GM21717 (cell line): ENCODE measurements at regions not wholly inside any gene's neighbourhood (a gene's known extent, or its start where the extent isn't known, plus 50 kb on each side); places are given as distances from the start of the nearest gene placed in this dataset.
A peak's percentile ranks its signal among the peaks of the same experiment; 100 is the strongest.

ENCODE experiments used
- ATAC-seq: cut with Tn5 transposase; IDR thresholded peaks from one replicate; pipeline ENCODE4 v1.9.1; 2021; ENCODE audit warnings: mild to moderate bottlenecking, moderate library complexity; ENCODE audit not compliant: unreplicated experiment

DNA sequence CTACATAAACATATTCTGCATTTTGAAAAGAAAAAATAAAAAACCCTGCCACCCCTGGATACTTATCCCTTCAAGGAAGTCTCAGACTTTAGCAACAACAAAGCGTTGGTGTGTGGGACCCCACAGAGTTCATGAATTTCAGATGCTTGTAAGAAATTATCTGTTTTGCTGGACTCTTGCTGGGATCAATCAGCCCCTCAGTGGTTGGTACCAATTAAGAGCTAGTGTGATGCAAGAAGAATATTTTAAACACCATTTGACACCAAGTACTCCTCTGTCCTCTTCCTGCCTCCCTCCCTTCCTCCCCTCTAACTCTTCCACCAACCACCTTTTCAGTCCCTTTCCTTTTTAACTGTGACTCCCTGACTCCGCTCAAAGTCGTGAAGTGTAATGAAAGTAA lies 51.5 kb downstream of the SST start:
- ATAC-seq = no peak

DNA sequence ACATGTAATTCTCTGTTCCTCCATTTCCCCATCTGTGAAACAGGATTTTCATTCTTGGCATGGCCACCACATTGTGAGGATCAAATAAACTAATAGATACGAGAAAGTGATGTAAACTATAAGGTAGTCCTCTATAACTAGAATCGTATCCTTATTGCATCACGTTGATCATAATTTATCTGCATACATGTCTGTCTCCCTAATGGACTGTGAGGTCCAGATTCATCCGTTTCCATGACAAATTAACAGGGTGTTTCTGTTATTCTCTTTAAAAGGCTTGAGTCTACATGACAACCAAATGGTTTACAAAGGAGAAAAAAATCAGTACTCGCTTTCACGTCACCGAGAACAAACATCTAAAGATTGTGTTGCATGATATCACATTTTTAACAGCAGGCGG lies 53.0 kb downstream of the SST start:
- no peak for ATAC-seq

DNA sequence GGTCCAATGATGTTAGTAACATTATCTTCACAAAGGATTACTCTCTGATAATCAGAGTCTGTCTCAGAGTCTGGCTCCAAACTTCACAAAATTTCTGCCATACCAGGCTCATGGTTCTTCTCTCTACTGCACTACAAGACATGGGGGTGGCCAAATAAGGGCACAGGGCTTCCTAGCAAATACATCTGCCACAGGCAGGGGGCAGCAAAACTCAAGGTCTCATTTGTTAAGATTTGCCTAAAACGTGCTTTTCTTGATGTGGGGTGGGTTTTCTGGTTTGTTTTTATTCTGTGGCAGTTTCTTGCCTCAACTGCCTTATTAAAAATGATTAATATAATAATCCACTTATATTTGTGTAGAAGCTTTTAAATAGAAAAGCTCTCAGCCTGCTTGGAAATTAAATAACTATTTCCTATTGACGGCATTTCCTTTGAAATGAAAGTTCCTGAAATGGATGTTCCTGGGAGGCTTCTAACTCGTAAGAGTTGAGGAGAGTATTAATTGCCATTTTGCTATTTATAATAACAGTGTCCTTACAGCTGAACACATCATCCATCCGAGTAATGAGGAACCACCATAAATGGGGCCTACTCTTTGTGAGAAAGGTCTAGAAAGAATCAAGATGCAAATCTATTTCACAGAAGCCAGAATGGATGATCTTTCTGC lies 53.8 kb downstream of the SST start:
- peak; percentile 58 for ATAC-seq

DNA sequence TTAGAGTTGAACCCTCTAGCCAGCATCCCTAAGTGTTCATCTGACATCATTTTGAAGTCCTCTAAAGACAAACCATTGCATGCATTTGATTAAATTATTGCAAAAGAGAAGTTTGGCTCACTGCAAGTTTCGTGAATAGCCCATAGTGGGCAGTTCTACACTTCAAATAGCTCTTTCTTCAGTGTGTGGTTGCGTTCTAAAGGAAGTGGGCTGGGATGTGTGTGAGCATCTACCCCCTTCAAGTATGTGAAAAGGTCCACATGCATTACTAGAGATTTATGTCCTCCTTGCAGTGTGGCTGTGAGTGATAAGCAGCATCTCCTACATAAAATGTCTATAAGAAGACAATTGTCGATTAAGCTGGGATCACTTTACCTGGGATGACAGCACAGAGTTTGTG lies 54.6 kb downstream of the SST start:
- no peak for ATAC-seq

DNA sequence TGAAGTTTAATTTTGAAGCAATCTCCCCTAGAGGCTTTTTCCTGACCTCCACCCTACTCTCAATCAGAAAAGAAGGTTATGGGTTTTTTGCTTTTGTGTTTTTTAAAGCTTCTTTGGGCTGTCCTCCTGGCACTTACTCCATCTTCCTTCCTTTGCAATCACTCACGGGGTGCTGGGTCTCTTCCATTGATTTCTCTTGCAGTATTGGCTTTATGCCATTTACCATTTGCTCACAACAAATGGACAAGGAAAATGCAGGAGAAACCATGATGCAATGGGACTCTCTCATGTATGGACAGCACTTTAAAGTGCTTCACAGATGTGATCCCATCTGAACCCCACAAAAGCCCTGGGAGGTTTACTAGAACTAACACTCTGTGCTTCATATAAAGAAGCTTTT lies 57.5 kb downstream of the SST start:
- no peak for ATAC-seq

DNA sequence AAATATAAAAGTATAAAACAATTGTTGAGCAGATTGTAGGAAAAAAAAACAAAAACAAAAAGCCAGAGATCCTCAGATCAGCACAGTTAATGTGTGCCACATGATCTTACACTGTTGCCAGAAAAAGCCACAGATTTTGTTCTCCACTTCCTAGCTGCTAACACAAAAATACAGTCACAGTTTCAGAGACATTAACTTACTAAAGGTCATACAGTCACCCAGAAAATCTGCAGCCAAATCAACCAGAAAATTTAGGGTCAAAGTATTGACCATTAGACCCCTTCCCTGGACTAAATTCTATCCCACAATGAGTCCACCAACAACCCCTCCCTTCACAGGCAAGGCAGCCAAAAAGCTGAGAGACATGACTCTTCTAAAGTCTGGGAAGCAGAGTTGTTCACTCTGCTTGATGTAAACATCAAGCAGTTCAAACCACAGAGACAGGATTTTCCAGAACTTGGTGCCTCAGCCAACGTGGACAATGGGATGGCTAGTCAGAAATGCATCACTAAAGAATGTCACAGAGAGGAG lies 59.1 kb downstream of the SST start:
- ATAC-seq = no peak

DNA sequence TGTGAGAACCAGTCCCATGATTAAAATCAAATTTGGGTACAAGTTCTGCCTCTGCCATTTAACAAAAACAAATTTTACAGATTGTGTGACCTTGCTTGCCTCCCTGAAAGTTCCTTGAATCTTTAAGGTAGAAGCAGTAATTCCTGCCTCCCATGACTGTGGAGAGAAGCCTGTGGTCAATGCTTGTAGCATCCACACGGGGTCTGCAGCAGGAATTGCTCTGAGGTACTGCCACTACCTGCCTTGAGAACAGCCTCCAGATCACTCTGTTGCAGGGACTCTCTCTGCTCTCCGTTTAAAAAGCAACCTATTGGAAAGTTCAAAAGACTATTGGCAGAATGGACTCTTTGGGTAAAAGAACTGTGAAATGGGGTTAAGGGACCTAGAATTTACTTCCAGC lies 75.9 kb downstream of the SST start:
- ATAC-seq = no peak

DNA sequence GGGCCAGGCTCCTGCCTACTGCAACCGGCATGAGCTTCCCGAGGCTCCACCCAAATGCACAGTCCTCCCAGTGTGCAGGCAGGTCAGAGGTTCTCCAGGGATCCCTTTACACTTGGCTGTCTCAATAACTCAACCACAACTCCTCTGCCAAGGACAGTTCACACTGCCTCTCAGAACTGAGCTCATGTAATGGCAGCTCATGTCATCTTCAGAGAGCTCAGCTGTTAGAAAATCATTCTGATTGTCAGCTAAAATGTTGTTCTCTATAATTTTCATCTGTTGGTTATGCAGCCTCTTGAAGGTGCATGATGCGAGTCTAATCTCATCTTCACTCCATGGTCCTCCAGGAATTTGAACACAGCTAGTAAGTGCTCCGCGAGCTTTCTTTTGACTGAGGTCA lies 76.7 kb downstream of the SST start:
- ATAC-seq = no peak

DNA sequence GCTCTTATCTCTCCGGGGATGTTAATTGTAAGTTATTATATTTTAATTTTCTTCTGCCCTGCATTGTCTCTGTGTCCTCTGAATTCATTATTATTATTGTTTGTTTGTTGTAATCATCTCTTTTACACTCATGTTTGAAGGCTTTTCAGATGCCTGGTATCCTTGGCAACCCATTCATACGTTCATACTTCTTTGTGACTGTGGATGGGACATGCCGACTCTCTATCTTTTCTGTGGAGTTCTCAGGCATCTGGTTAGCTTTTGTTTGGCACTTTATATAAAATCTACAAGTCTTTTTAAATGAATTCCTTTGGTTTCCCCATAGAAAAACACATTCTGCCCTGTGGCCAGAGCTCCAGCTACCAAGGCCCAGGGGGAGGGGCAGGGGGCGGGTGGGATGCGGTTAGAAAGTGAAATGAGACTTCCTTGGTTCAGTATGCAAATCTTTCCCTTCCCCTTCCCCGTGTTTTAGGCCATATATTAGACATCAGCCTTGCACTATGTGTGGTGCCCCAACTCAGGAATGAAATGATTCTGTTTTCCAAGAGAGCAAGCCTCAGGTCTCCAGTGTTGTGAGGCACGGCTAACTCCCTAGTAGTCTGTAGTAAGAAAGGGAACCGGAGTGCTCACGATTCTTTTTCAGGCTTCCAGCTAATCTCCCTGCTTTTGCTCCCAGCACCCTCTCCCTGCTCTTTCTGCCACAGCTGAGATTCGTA lies 79.2 kb downstream of the SST start:
- ATAC-seq = no peak

DNA sequence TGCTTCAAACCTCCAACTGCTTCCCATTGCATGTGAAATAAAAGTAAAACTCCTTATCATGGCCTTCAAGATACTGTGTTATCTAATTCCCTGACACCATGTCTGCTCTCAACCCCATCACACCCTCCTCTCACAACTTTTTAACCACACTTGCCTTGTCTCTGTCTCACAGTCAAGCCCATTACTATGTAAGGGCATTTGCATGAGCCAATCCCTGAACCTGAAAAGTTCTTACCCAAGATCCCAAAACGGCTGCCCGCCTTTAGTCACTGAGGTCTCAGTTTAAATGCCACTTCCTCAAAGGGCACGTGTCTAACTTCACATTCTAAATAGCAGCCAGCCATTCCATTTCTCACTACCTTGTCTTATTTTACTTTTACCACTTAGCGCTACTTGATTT lies 83.1 kb downstream of the SST start:
- no peak for ATAC-seq

DNA sequence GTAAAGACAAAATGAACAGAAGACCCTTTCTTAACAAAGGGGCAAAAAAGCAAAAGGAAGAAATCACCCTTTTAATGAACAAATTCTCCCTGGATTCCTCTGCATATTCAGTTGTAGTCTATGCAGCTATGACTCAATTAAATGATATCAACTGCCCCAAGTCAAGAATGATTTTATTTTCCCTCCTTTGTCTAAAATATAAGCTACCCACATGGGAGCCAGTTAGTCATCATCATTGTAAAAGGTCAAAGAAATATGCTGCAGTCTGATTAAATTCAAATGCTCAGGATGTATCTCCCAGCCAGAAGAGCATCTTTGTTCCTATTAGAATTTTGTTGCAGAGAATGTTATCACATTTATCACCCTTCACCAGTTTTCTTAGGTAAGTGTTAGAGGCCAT lies 84.0 kb downstream of the SST start:
- no peak for ATAC-seq

DNA sequence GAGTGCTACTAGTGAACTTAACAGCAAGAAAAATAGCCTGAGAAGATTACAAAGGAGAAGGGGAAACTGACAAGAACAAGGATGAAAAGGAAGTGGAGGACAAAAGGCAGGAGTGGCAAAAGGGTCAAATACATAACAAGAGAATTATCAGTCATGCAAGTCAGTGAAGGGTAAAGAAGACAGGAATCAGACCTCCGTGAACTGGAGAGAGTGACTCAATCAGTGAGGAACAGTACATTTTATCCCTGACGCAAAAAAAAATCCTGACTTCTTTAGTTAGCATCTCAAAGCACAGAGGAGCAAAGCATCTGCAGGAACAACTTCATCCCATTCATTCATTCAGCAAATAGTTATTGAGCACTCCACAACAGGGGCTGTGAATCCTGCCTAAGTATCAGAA lies 97.8 kb downstream of the SST start:
- no peak for ATAC-seq

DNA sequence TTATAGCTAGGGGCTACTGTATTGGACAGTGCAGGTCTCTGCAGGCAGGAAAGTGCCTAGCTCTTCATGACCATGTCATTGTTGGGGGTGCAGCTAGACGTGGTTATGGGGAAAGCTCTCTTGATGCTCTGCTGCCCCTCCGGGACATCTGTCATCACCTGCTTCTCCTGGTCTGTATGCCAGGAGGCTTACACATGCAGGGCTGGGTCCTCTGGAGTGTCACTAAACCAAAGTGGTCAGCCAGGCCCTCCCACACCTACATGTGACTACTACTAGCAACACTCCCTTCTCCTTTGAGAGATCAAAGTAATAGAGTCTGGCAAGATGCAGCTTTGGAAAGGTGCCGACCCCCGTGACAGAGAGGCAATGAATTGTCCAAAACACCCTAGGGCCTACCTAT lies 98.5 kb downstream of the SST start:
- ATAC-seq = no peak

DNA sequence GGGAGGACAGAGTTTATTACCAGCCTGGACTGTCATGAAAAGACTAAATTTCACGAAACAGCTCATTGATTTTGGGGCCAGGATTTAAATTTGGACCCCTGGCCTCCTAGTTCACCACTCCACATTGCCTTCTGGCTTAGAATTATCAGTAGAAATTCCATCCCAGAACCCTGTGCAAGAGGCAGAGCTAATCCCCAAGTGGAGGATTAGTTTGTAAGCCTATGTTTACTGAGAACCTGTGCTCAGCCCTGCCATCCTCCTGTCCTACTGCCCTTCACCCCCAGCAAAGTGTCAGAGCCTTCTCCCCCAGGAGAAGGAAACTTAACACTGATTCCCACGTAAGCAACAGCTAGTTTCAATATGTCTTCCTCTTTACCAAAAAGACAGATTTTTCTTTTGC lies 99.4 kb downstream of the SST start:
- no peak for ATAC-seq

DNA sequence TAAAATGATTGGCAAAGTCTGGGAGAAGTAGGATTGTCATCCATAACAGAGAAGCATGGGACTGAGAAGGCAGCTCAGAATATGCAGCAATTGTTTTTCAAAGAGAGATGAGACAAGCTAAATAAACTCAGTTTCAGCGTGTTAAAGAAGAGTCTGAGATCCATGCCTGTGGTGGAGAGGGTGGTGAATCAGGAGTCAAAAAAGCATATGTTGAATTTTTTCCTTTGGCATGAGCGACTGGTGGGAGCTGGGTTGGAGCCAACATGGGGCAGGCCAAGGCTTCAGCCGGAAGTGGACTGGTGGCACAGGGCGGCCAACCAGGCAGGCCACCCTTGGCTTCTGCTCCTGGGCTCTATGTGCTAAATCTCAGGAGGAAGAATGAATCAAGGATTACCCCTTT lies 102.0 kb downstream of the SST start:
- ATAC-seq = no peak

DNA sequence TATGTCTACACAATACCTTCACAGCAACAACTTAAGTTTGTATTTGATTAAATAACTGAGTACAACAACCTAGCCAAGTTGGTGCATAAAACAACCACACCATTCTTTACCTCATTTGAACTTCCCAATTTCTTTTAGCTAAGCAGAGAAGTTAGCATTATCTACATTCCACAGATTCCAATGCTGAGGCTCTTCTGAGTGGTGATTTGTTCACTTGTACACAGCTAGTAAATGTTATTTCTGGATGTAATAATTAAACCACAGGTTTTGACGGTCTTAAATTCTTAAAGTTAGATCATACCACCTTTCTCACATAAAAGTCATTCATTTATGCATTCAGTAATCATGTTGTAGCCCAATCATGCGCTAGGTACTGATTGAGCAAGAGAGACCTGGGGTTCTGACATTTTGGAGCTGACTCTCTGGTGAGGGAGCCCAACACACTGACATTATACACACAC lies 102.5 kb downstream of the SST start:
- ATAC-seq = no peak

DNA sequence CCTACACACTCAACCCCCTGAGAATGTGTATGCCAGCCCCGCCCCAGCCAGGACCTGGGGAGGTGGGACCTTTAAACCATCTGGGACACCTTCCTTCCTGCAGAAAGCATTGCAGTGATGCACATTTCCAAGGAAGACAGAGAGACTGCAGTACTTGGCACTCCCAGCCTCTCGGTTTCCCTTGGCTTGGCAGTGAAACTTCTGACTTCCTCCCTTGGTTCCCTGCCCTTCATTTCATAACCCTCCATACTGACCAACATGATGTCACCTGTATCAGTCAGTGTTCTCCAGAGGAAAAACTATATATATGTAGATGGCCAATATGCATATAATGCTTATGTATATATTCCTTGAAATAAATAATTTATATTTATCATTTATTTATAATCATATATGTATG lies 103.2 kb downstream of the SST start:
- ATAC-seq = no peak

DNA sequence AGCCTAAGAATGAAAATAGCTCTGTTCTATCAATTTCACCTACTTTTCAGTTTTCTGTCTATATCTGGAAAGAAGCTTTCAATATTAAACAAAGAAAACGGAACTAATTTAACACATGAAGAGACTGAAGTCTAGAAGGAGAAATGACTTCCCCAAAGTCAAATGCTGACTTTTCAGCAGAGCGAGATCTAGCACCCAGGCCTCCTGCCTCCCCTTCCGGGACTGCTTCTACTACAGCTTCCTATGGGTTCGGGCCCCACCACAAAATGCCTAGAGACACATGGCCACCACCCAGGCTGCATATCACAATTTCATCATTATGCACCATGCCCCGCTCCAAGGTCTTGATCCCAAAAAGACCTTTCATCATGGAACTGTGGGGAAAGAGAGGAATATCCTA lies 104.5 kb downstream of the SST start:
- no peak for ATAC-seq

DNA sequence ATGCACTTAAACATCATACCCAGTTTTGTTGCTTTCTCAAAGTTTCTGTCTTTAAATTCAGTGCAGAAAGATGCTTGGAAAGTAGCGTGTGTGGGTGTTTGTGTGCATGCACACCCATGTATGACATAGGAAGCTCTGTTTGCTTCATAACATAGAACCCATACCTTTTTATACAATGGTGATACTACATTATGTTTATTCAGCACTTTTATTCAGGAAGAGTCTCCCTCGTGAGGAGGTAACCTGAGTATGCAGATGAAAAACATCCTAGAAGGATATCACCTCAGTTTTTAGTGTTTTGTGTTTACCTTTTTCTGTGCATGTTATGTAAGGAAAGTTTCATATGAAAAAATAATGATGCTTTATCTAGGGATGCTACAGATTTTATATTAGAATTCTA lies 111.2 kb downstream of the SST start:
- ATAC-seq = no peak

DNA sequence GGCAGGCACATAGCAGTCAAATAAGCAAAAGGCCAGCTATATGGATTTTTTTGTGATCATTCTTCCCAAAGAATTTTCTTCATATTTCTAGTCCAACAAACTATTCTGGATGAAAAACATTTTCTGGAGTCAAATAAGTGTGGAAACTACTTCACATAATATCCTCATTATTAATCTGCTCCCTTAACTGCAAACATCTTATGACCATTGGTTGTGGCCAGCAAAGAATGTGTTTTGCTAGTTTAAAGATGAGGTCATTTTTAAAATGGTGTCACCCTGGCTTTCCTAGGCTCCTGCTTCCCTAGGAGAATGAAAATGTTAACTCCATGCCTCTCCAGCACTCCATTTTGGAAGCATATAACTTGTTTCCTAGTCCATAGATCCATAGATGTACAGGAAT lies 118.8 kb downstream of the SST start:
- no peak for ATAC-seq

DNA sequence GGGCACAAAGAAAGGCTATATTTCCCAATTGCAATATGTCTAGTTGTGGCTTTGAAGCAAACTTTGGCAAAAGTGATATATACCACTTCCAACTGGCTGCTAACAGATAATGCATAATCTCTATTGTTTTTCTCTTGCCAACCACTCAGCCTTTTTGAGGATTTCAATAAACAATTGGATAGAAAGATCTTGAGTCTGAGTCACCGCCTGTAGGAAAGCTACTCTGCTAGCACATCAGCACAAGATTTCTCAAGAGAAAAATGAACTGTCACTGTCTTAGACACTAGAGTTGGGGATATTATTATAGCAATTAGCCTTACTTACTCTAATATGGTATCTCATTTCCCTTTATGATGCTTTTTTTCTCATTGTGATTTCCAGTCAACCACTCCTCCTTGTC lies 119.7 kb downstream of the SST start:
- no peak for ATAC-seq

DNA sequence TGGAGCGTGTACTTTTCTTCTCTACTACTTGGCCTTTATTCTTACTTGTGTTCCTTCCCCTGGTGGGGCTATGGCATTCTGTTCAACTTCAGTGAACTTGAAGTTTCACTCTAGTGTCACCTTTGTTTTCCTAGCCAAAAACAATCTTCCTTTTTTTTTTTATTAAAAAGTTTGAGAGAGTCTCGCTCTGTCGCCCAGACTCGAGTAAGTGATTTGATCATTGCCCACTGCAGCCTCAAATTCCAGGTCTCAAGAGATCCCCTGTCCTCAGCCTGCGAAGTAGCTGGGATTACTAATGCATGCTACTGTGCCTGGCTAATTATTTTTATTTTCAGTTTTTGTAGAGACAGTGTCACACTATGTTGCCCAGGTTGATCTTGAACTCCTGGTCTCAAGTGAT lies 124.8 kb downstream of the SST start:
- no peak for ATAC-seq

DNA sequence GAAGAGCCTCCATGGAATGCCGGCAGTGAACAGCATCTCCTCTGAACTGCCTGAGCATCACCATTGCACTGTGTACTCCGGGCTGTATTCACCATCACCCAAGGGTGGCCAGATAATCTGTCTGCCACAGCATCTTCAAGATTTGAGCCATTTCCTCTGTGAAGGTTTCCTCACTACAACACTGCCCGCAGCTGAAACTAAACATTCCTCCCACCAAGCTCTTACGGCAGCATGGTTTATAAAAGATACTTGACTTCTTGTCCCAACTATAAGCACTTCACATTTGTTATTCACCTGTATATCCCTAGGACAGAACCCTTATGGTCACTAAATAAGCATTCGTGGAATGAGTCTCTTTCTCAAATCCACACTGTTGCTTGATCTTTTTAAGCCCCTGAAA lies 125.9 kb downstream of the SST start:
- ATAC-seq = no peak
